Posterior vena cava (tissue), 2 donors: ENCODE measurements at regions not wholly inside any gene's neighbourhood (a gene's known extent, or its start where the extent isn't known, plus 50 kb on each side); places are given as distances from the start of the nearest gene placed in this dataset.

Experiments used
- DNase-seq: peaks from one replicate; pipeline ENCODE4 v3.0.0-alpha.2; 2020; ENCODE audit warnings: low spot score
- intact Hi-C, 2 donors: fragments of 100-400 bp; cut with DNase I; formaldehyde crosslinking; loops; one replicate each; pipeline versions ENCODE4 v1.14.1 to v1.14.2; 2022 to 2023
- donor health status: DM: yes; HTN: yes; CAD: no.
- donor health status: DM: yes; HTN: yes; CAD: no.

GRCh38 chr3:6079011-6079410 is 781.9 kb upstream of the GRM7 start:
- DNase-seq: no peak
- intact Hi-C loops: no loop called here

- intact Hi-C loops: no loop called here
These were observed 781.2 kb upstream of the GRM7 start for GRCh38 chr3:6079561-6080179.

GRCh38 chr3:6088433-6088832 is 772.5 kb upstream of the GRM7 start:
- no peak for DNase-seq
- intact Hi-C loops: no loop called here

More at GRCh38 chr3:6079561-6080179, 781.2 kb upstream of the GRM7 start:
- DNase-seq: no peak

GRCh38 chr3:6089780-6090179 is 771.1 kb upstream of the GRM7 start:
- intact Hi-C loops: no loop called here
- no peak for DNase-seq

GRCh38 chr3:6091262-6091661 is 769.7 kb upstream of the GRM7 start:
- intact Hi-C loops: no loop called here
- no peak for DNase-seq

GRCh38 chr3:6095006-6095405 is 765.9 kb upstream of the GRM7 start:
- DNase-seq: no peak
- intact Hi-C loops: no loop called here

GRCh38 chr3:6097021-6097420 is 763.9 kb upstream of the GRM7 start:
- DNase-seq: no peak
- intact Hi-C loops: no loop called here

GRCh38 chr3:6097556-6097955 is 763.4 kb upstream of the GRM7 start:
- DNase-seq: no peak
- intact Hi-C loops: no loop called here

GRCh38 chr3:6098516-6099157 is 762.3 kb upstream of the GRM7 start:
- DNase-seq: no peak
- intact Hi-C loops: no loop called here

- DNase-seq: no peak
- intact Hi-C loops: no loop called here
These were observed 761.3 kb upstream of the GRM7 start for GRCh38 chr3:6099458-6100075.

GRCh38 chr3:6105187-6105586 is 755.7 kb upstream of the GRM7 start:
- no peak for DNase-seq
- intact Hi-C loops: no loop called here

- intact Hi-C loops: no loop called here
These were observed 752.0 kb upstream of the GRM7 start for GRCh38 chr3:6108957-6109356.

GRCh38 chr3:6110451-6110850 is 750.5 kb upstream of the GRM7 start:
- intact Hi-C loops: no loop called here
- no peak for DNase-seq

More at GRCh38 chr3:6108957-6109356, 752.0 kb upstream of the GRM7 start:
- DNase-seq: no peak

GRCh38 chr3:6112546-6112945 is 748.4 kb upstream of the GRM7 start:
- DNase-seq: no peak
- intact Hi-C loops: no loop called here

- DNase-seq: no peak
- intact Hi-C loops: no loop called here
These were observed 747.6 kb upstream of the GRM7 start for GRCh38 chr3:6113338-6113737.

GRCh38 chr3:6119367-6119766 is 741.5 kb upstream of the GRM7 start:
- no peak for DNase-seq
- intact Hi-C loops: no loop called here

GRCh38 chr3:6120786-6121185 is 740.1 kb upstream of the GRM7 start:
- intact Hi-C loops: no loop called here
- no peak for DNase-seq

- DNase-seq: no peak
- intact Hi-C loops: no loop called here
These were observed 736.0 kb upstream of the GRM7 start for GRCh38 chr3:6124875-6125274.

GRCh38 chr3:6125520-6125919 is 735.4 kb upstream of the GRM7 start:
- DNase-seq: no peak
- intact Hi-C loops: no loop called here

- no peak for DNase-seq
- intact Hi-C loops: no loop called here
These were observed 728.1 kb upstream of the GRM7 start for GRCh38 chr3:6132684-6133432.
